NCI-H524 (cell line): ENCODE measurements at regions not wholly inside any gene's neighbourhood (a gene's known extent, or its start where the extent isn't known, plus 50 kb on each side); places are given as distances from the start of the nearest gene placed in this dataset.

Experiments
- DNase-seq, 2 experiments: peaks; one replicate each; lab custom pipeline; 2025; lab: John Stamatoyannopoulos, UW

DNA sequence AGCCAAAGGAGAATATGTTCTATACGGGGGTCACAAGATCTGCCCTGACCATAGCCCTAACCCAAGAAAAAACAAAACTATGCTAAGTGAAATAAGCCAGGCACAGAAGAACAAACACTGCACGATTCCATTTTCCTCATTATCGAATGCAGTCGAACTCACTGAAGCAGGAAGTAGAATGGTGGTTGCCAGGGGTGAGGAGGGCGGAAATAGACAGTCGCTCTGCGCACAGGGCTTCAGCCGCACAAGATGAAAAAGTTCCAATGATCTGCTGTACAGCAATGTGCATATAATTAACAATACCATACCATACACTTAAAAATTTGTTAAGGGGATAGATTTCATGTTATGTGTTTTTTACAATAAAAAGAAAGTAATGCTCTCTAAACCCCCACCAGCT lies 257.7 kb downstream of the TXNL1 start:
- DNase-seq = no peak

DNA sequence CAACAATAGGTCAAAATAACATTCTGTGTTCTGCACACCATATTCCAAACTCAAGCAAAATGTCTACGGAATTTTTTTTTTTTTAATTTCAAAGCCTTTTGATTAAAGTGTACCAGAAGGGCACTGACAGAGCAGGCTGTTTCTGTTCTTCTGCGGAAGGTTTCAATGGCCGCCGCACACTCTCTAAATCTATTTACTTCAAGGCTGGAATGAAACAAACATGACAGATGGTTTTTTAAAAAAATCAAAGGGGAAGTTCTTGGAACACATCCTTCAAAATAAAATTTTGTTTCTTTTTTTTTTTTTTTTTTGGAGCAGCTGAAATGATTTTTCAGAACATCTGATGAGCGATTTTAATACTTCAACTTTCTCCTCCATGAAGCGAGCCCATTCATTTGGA lies 259.1 kb downstream of the TXNL1 start:
- DNase-seq = no peak

DNA sequence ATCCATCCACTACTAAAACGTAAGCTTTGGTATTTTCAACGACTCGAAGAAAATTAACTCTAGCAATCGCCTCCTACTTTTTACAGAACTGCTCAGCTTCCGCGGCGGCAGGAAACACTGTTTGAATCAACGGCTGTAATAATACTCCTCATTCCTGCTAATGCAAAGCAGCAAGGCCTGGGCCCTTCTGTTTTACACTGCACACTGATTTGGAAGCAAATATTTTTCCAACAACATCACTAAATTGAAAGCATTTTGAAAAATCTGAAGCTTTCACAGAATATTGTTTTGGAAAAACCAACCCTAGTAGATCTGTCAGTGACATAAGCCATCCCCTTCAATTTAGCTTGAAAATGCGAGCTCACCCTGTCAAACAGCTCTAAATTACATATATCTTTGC lies 261.2 kb downstream of the TXNL1 start:
- DNase-seq = no peak

DNA sequence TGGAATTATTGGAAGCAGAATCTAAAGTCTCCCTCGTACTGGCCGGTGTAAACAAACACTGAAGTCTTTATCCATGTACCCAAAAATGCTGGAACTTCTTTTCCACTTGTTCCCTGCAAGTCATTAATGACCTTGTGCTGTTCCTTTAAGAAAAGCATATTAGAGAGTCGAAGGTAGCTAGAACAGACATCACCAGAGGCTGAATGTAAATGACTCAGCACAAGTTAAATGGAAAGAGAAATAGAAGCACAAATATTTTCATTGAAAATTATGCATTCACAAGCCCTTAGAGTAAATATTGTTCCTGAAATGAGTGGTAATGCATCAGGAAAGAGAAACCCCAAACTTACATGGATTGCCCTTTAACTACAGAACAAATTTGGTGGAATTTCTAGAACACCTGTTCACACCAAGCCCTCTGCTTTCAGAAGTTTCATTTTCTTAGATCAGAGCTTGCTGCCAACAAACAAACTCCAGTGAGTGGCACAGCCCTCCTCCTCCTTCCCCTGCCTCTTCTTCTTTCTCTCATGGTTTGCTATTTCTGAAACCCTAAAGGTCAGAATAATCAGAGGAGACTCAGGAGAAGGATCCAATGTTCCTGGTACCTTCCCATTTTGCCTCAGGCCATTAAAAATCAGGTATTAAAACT lies 264.3 kb downstream of the TXNL1 start:
- no peak for DNase-seq

DNA sequence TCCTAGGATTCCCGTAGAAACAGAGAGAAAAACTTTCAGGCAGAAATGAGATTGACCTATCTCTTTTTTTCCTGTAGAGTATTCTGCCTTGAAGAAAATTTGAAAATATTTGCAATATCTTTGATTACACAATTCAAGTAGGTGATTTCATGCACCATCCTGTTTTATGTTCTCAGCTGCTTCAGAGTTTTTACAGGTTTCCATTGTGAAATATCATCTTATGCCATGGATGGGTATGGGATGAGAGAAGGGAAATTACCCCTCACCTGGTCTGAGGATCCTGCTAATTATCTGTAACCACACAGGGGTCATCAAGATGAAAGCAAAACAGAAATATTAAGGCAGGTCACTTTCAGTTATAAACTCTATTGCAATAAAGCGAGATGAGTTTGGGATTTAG lies 264.8 kb downstream of the TXNL1 start:
- no peak for DNase-seq

DNA sequence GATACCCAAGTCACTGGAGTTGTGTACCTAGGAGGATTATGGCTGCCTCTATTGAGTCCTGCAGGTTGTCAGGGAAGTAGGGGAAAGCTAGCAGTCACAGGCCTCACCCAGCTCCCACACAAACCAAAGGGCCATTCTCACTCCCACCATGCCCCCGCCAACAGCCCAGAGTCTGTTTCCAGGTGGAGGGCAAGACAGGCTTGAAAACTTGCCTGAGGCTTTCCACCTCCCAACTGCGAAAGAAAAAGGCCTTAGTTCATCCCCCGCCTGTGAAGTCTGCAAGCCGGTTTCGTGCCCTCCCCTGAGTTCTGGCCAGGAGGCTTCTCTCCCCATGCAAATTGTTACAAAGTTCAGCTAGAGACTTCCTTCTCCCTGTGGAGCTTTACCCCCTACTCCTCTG lies 270.3 kb downstream of the TXNL1 start:
- DNase-seq = no peak

DNA sequence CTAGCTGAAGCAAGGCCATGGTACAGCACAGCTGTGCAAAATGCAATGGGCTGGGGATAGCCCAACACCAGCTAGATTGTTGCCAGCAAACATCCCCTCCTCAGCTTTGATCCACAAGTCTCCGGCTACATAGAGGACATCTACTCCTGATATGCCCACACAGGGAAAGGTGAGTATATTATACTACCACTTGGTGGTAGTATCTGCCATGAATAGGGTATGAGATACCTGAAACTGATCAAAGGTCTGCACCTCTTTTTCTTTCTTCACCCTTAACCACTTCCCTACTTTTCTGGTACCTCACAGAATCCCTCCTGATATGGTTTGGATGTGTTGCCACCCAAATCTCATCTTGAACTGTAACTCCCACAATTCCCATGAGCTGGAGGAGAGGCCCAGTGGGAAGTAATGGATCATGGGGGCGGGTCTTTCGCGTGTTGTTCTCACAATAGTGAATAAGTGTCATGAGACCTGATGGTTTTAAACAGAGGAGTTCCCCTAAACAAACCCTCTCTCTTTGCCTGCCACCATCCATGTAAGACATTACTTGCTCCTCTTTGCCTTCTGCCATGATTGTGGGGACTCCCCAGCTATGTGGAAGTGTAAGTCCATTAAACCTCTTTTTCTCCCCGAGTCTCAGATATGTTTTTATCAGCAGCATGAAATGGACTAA lies 279.6 kb downstream of the TXNL1 start:
- DNase-seq = no peak

DNA sequence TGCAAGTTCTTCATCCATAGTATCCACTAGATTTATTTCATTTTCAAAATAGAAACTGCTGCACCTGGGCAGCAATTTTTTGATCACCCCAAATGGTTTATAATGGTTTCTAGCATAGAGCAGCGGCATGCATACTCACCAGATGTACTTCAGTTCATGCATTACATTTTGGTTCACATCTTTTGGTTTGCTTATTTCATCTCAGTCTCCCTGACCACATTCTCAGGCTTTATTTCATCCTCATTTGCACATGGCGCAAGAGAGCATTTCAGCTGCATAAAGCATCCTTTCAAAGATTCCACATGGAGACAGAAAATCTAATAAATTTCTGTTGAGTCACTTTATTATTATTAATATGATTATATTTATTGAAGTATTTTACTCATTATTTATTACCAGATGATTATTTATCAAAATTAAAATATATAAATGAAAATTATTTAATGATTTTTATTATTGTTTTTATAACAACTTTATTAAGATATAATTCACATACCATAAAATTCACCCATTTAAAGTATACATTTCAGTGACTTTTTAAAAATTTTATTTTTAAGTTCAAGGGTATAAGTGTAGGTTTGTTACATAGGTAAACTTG lies 284.6 kb downstream of the TXNL1 start:
- no peak for DNase-seq

DNA sequence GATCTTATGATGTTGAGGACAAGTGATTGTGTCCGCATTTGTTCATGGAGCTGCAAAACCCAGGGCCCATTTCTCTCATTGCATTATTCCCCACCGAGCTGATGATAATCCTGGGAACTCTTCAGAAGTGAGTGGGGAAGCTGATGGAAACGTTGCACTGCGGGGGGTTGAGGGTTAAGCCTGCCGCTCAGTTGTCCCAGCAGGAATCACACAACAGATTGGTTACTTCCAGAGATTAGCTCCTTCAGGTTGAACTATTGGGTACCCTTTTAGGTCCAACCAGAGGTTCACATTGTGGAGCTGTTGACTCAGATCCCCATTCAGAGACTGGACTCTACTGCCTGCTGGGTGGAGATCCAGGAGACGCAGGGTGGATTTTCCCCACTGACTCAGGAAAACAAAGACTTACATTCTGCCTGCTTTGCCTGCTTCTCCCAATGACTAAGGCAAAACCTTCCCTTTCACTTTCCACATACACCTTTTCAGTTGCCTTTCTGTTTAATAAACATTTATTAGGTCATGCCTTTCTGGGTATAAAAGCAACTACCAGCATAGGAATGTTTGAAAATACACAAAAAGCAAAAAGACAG lies 286.4 kb downstream of the TXNL1 start:
- no peak for DNase-seq

DNA sequence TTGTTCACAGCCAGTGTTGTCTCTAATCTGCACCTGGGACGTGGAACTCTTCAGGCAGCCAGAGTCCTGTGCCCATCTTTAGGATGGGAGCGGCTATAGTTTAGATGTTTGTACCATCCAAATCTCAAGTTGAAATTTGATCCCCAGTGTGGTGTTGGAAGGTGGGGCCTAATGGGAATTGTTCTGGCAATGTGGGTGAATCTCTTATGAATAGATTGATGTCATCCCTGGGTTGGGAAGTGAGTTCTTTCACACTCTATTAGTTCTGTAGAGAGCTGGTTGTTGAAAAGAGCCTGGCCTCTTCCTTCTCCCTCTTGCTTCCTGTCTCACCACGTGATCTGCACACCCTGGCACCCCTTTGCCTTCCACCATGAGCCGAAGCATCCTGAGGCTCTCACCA lies 300.9 kb downstream of the TXNL1 start:
- no peak for DNase-seq

DNA sequence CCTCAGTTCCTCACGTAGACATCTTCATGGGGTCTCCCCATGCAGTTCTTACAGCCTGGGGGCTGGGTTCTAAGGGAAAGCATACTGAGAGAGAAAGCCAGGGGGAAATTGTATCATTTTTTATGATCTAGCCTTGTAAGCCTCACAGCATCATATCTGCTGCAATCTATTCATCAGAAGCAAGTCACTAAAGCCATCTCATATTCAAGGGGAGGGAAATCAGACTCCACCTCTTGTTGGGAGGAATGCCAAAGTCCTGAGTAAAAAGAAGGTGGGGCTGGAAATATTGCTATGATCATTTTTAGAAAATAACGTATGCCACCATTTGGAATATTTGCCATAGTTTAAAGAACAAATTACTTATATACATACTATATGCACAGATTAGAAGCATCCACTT lies 304.6 kb downstream of the TXNL1 start:
- DNase-seq = no peak

DNA sequence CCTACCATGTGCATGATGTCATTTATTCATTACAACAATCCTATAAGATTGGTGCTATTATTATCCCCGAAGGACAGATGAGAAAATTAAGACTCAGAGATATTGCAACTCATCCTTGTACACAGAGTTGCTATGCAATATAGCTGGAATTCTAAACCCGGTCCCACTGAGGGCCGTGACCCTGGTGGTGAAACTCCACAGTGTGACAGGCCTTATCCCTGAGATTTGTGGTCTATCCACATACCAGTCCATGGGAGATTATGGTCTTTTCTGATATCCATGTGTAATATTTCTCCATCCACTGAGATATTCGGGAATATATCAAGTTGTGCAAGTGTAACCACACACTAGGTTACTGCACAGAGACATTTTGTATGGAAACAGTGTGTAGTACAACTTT lies 305.2 kb downstream of the TXNL1 start:
- DNase-seq = no peak

DNA sequence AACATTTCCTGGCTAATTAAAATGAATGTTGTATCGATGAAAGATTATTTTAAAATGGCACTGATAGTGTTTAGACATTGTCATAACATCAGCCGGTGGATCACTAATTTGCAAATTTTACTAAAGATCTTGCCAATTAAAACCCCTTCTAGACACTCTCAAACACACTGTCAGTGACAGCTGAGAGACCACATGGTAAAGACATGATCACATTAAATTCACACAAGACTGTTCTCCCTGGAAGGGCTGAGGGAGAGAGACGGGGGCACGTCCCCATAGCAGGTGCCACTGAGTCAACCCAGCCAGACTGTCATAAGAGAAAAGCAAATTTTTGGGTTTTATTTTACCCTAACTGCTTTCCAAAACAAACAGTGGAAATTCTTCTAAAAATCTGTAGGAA lies 306.0 kb downstream of the TXNL1 start:
- no peak for DNase-seq

DNA sequence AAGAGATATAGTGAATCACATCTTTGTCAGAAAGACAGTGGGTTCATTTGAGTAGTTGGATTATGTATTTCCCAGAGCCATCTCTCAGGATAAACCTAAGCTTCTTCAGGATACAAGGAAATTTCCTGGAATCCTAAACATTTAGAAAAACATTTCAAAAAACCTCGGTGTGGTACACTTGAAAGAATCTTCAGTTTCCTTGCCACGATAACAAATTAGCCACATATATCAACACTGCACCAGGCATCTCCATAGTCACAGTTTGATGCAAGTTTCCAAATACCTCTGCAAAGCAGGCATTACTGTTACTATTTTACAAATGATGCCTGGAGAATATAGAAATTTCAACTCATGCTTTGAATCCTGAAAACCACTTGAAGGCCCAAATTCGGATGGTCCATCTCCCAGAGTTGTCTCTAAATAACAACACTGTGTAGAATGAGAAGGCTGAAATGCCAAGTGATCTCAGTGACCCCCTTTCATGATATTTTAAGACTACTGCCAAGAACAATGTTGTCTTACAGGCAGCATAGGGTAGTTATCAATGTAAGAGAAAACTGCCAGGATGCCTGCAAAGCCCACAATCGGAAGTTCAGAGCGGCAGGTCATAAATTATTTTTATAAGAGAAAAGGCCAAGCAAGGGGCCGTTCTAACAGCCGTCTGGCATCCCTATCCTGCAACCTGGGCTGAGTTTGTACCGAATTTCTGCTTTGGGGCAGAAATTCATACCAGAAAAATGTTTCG lies 307.9 kb downstream of the TXNL1 start:
- DNase-seq = no peak

DNA sequence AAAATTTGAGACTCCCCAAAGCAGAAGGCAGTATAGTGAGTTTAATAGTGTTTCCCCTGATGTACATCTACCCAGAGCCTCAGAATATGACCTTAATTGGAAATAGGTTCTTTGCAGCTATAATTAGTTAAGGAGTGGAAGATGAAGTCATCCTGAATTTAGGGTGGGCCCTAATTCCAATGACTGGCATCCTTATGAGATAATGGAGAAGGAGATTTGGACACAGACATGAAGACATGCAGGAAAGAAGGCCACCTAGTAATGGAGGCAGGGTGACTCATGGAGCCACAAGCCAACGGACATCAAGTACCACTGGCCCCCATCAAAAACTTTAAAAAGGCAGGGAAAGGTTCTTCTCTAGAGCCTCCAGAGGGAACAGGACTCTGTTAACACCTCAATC lies 308.9 kb downstream of the TXNL1 start:
- no peak for DNase-seq

DNA sequence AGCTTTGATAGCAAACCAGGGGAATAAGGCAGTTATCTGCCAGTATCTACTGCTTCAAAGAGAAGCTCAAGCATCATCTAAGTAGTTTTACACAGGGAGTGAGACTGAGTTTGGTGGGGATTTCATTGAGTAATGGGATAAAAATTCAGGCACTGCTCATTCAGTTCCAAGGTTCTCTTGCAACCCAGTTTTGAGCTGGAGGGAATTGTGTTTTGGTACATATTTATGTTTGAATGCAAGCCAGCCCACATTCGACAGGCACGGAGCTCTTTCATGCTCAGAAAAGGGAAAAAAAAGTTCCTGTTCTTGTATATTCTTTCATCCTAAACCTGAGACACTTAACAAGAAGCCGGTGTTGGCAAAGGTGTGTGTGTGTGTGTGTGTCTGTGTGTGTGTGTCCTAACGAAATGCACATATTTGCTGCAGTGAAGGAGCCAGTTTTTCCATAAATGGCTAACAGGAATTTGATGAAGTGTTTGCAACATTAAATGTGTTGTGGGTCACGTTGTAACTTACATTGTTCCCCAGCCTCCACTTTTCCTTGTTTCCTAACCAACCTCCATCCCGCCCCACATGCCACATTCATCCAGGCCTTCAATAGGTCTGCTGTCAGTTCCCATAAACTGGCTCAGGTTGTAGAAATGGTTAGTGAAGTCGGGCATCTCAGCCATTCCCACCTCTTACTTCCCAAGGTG lies 311.1 kb downstream of the TXNL1 start:
- DNase-seq = no peak

DNA sequence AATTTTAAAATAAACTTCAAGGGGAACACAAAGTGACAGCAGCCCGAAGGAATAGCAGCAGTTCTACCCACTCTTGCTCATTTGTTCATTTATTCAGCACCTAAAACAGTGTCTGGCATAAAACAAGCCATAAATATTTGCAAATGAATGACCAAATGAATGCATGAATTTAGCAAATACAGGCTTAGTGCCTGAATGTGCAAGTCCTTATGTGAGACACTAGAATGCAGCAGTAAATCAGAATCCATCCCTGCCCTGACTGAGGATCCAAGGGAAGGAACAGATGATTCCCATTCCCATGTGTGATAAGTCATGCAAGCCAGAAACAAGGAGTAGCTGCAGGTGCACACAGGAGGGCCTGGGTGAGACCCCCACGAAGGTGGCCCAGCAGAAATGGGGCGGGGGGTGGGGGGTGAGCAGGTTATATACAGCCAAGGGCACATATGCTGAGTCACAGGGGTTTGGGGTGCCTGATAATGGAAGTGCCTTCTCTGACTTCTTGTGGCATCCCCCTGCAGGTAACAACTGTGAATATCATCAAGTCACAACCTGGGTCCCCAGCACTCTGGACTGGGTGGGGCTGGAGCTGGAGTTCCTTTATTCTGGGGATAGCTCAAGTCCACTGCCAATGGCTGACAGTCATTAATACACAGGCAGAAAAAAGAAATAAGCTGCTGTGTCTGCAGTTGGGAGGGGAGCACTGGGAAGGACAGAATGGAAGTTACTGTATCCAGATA lies 311.9 kb downstream of the TXNL1 start:
- no peak for DNase-seq

DNA sequence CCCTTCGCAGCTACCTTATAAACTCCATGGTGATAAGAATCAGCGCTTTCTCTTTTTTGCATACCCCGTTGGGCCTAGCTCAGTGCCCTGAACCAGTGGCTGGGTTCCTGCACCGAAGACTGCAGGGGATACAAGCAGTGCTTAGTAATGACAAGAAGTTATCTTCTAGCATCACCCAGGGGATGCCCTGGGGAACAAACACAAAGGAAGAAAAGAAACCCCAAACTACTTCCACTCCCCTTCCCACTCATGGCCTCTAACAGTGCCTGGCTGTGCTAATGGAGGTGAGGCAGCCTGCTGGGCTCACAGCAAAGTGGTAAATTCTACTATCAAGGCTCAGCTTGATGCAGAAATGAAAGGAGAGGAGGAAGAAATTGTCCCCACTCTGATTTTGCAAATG lies 314.7 kb downstream of the TXNL1 start:
- no peak for DNase-seq

DNA sequence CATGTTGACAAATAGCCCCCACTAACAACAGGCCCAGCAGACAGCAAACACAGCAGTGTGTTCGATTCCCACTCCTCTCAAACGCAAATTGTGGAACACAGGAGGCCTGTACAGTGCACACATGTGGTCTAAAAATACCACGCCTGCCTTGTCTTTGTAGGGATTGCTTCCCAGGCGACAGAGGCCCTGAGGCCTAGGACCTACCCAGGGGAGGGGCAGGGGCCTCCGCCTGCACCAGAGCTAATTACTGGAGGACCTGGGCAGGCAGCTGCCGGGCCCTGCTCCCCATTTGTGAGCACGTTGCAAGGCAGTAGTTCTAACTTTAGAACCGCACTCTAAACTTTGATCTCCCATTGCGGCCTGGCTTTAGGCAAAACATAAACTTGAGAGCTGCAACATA lies 316.0 kb downstream of the TXNL1 start:
- no peak for DNase-seq

DNA sequence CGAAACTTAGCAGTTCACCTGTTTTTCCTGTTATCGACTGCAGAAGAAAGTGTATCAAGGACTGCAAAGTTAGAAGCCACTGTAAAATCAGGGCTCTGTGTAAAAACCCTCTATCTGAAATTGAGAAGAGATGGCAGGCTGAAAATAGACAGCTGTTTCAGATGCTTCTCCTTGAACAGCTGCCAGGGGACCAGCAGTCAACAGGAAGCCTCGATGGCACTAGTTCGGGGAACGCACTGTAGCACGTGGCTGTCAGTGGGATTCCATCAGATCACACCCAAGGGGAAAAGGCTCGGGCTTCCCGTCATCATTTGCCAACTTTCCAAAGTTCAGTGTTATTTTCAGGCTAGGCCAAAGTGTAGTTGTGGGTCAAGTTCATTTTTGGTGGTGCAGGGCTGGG lies 316.9 kb downstream of the TXNL1 start:
- no peak for DNase-seq

DNA sequence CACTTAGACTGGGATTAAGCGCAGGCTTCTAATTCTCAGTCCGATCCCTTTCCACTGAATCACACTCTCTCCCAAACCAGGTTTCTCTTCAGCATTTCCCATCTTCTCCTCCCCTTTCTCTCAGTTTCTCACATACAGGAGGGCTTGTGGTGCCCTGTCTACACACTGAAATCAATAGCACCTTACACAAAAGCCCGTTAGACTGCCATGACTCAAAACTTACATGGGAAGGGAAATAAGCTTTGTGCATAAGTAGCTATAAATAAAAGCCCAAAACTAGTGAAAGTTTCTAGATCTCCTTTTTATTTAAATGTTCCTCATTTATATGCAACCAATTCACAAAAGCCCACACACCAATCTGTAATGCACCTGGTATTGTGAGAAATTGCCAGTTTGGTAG lies 318.4 kb downstream of the TXNL1 start:
- DNase-seq = no peak
